ENCODE measurements at regions not wholly inside any gene's neighbourhood (a gene's known extent, or its start where the extent isn't known, plus 50 kb on each side); places are given as distances from the start of the nearest gene placed in this dataset.

DNA sequence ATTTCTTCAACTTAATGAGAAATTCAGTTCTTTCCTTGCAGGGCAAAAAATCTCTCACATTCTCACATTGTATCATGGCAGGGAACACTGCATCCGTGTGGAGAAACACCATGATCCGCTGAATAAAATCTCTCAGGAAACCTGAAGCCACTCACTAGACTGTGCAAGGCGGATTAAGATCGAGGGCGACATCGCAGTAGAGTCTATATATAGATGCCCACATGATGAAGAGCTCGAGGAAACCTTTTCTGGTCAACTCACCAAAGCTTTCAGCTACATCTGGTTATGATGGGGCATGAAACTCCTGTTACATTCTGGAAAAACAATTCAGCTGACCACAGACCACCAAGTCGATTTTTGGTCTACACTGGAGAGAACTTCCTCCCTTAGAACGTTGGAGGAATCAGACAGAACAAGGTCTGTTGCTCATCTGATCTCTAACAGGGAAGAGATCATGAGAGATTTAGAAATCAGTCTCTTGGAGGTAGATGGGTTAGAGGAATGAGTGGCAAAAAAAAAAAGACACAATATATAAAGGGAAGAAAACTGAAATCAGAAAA is 162.9 kb upstream of the ZNF516 start:
- no peak for FAIRE-seq
- TF ChIP-seq POLR2AphosphoS5 (IDR thresholded peaks at IDR 0.05; ENCODE audit: low read depth, low read length) (no peak), TAF1 (IDR thresholded peaks at IDR 0.05; ENCODE audit: borderline replicate concordance, low read depth, low read length) (no peak), POLR2A (IDR thresholded peaks at IDR 0.05; ENCODE audit: low read depth, low read length) (no peak)
- no peak for DNase-seq (ENCODE audit: insufficient read length)

DNA sequence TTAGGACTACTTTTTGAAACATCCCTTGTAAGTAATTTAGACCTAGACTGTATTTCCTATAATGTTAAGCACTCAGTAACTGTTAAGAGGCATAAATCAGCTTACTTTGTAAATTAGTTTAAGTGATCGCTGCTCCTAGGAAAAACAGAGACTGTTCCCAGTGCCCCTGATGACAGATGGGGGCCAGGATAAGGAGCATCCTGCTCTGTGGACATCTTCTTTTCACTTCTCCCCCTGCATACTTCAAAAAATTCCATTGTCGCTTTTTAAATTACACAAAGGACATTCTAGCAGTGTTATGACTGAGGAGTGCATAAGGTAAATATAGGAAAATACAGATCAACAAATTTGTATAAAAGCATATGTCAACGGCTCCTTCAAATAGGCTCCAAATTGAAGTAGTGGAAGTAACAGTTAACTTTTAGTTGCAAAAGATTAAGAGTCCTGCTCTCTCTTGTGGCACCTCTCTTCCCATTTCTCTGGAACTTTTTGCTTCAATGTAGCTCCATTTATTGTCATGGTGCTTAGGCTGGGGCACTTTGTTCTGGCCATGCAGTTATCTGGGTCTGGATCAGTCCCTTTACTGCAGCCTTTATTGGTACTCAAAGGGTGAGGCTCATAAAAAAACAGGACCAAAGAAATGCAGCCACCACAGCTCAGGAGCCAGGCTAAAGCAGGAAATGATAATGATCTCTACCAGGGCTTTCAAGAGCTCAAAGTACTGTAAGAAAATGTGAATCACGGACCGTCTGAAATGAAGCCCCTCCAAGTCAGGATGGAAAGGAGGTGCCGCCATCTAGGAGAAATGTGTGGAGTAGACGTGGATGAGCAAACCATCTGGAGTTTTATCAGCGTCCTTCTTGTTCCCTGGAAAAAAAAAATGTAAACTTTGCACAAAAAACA is 162.1 kb upstream of the ZNF516 start:
- no peak for DNase-seq (ENCODE audit: insufficient read length)
- no peak for FAIRE-seq
- TF ChIP-seq TAF1 (IDR thresholded peaks at IDR 0.05; ENCODE audit: borderline replicate concordance, low read depth, low read length) (no peak), POLR2A (IDR thresholded peaks at IDR 0.05; ENCODE audit: low read depth, low read length) (no peak), POLR2AphosphoS5 (IDR thresholded peaks at IDR 0.05; ENCODE audit: low read depth, low read length) (no peak)

GRCh38 chr18:76654577-76654976 is 159.5 kb upstream of the ZNF516 start:
- FAIRE-seq (no peak), DNase-seq (ENCODE audit: insufficient read length) (no peak)
- TF ChIP-seq TAF1 (IDR thresholded peaks at IDR 0.05; ENCODE audit: borderline replicate concordance, low read depth, low read length) (no peak), POLR2A (IDR thresholded peaks at IDR 0.05; ENCODE audit: low read depth, low read length) (no peak), POLR2AphosphoS5 (IDR thresholded peaks at IDR 0.05; ENCODE audit: low read depth, low read length) (no peak)

DNA sequence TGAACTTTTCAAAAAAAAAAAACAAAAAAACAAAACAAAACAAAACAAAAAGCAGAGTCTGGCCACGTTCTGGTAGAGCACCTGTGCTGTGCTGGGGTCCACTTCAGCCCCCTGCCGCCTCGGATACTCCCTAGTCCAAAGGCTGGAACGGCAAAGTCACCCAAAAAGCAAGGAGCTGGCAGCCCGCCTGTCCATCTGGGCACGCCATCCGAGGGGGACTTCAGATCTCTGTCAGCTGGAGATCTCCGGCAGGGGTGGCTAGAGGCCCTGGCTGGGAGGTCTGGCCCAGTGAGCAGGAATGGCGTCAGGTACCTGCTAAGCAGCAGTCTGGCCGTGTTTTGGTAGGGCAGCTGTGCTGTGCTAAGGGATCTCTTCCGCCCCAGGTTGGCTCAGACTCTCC is 152.3 kb upstream of the ZNF516 start:
- TF ChIP-seq POLR2AphosphoS5 (IDR thresholded peaks at IDR 0.05; ENCODE audit: low read depth, low read length) (no peak), POLR2A (IDR thresholded peaks at IDR 0.05; ENCODE audit: low read depth, low read length) (no peak), TAF1 (IDR thresholded peaks at IDR 0.05; ENCODE audit: borderline replicate concordance, low read depth, low read length) (no peak)
- FAIRE-seq (no peak), DNase-seq (ENCODE audit: insufficient read length) (no peak)

- no peak for TF ChIP-seq POLR2A (IDR thresholded peaks at IDR 0.05; ENCODE audit: low read depth, low read length)
- TF ChIP-seq POLR2AphosphoS5 (IDR thresholded peaks at IDR 0.05; ENCODE audit: low read depth, low read length), result no peak
- no peak for FAIRE-seq
Measured at GRCh38 chr18:76644580-76644979, 149.5 kb upstream of the ZNF516 start.

DNA sequence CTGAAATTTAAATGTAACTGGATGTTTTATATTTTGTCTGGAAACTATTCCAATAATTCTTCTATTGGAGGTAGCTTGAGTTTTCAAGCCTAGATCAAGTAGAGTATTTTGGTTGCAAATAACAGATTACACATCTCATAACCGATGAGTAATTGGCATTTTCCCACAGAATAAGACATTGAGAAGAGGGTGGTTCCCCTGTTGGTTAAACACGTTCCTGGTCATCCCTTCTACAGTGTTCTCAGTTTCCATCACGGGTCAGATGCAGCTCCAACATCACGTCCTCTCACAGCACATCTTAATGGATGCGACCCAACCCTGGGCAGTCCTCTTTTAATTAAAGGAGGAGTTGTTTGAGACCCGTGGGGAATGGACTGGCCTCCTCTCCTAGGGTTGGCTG is 149.0 kb upstream of the ZNF516 start:
- TF ChIP-seq TAF1 (IDR thresholded peaks at IDR 0.05; ENCODE audit: borderline replicate concordance, low read depth, low read length) (no peak), POLR2AphosphoS5 (IDR thresholded peaks at IDR 0.05; ENCODE audit: low read depth, low read length) (no peak), POLR2A (IDR thresholded peaks at IDR 0.05; ENCODE audit: low read depth, low read length) (no peak)
- DNase-seq (ENCODE audit: insufficient read length) (no peak), FAIRE-seq (no peak)

More at GRCh38 chr18:76644580-76644979, 149.5 kb upstream of the ZNF516 start:
- no peak for DNase-seq (ENCODE audit: insufficient read length)

- TF ChIP-seq POLR2A (IDR thresholded peaks at IDR 0.05; ENCODE audit: low read depth, low read length) (no peak), TAF1 (IDR thresholded peaks at IDR 0.05; ENCODE audit: borderline replicate concordance, low read depth, low read length) (no peak), POLR2AphosphoS5 (IDR thresholded peaks at IDR 0.05; ENCODE audit: low read depth, low read length) (no peak)
- FAIRE-seq (no peak), DNase-seq (ENCODE audit: insufficient read length) (no peak)
Measured at GRCh38 chr18:76643199-76643598, 148.2 kb upstream of the ZNF516 start.

DNA sequence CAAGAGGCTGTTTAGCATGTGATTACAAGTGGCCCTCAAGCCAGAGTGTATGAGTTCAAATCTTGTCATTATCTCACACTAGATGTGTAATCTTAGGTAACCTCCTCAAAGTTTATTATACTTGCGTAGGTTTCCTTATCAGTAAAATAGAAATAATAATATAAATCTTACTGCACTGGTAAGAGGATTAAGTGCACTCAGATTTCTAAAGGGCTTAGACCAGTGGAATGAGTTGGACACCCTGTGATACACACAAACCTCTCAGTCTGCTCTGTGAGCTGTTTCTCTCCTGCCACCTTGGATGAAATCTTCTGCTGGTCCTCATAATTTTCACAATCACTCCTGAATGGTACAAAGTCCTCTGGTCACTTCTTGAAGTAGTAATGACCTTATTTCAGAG is 145.4 kb upstream of the ZNF516 start:
- FAIRE-seq (no peak), DNase-seq (ENCODE audit: insufficient read length) (no peak)
- TF ChIP-seq POLR2AphosphoS5 (IDR thresholded peaks at IDR 0.05; ENCODE audit: low read depth, low read length), result no peak
- no peak for TF ChIP-seq POLR2A (IDR thresholded peaks at IDR 0.05; ENCODE audit: low read depth, low read length)
- no peak for TF ChIP-seq TAF1 (IDR thresholded peaks at IDR 0.05; ENCODE audit: borderline replicate concordance, low read depth, low read length)

DNA sequence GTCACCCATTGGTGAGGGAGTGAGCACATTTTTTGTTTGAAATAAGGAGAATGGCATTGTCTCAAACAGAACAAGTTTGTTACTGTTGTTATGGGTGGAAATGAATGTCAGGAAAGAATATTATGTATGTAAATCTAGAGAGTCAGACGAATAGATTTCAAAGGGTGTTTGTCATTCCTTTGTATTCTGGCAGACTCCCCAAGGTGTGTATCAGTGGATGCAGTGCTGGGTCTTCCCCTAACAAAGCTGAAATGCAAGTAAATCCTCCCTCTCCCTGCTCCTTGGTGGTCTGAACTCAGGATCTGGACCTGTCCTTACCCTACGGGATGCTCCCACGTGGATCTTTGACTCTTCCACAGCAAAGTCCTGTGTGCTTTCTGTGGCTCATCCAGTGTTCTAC is 139.5 kb upstream of the ZNF516 start:
- FAIRE-seq (peak; percentile 50), DNase-seq (ENCODE audit: insufficient read length) (no peak)

GRCh38 chr18:76633588-76634269 is 138.7 kb upstream of the ZNF516 start:
- FAIRE-seq (no peak), DNase-seq (ENCODE audit: insufficient read length) (no peak)
- TF ChIP-seq TAF1 (IDR thresholded peaks at IDR 0.05; ENCODE audit: borderline replicate concordance, low read depth, low read length), result no peak

More for the DNA sequence above, 139.5 kb upstream of the ZNF516 start:
- no peak for TF ChIP-seq POLR2AphosphoS5 (IDR thresholded peaks at IDR 0.05; ENCODE audit: low read depth, low read length)
- TF ChIP-seq TAF1 (IDR thresholded peaks at IDR 0.05; ENCODE audit: borderline replicate concordance, low read depth, low read length), result no peak
- no peak for TF ChIP-seq POLR2A (IDR thresholded peaks at IDR 0.05; ENCODE audit: low read depth, low read length)

GRCh38 chr18:76627444-76627843 is 132.4 kb upstream of the ZNF516 start:
- FAIRE-seq (no peak), DNase-seq (ENCODE audit: insufficient read length) (no peak)
- TF ChIP-seq POLR2AphosphoS5 (IDR thresholded peaks at IDR 0.05; ENCODE audit: low read depth, low read length), result no peak
- TF ChIP-seq TAF1 (IDR thresholded peaks at IDR 0.05; ENCODE audit: borderline replicate concordance, low read depth, low read length), result no peak
- no peak for TF ChIP-seq POLR2A (IDR thresholded peaks at IDR 0.05; ENCODE audit: low read depth, low read length)

DNA sequence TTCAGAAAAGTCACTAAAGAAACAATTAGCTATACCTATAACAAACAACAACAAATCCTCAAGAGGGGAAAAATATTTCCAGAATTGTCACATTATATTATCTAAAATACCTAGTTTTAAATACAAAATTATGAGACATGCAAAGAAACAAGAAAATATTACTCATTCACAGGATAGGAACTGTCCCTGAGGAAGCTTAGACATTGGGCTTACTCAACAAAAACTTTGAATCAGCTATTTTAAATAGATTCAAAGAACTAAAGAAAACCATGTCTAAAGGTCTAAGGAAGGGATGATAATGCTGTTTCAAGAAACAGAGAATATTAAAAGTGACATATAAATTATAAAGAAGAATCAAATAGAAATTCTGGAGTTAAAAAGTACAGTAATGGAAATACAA is 131.9 kb upstream of the ZNF516 start:
- TF ChIP-seq TAF1 (IDR thresholded peaks at IDR 0.05; ENCODE audit: borderline replicate concordance, low read depth, low read length) (no peak), POLR2AphosphoS5 (IDR thresholded peaks at IDR 0.05; ENCODE audit: low read depth, low read length) (no peak), POLR2A (IDR thresholded peaks at IDR 0.05; ENCODE audit: low read depth, low read length) (no peak)
- FAIRE-seq, result no peak
- DNase-seq (ENCODE audit: insufficient read length), result no peak
